OCI-LY7 (cell line): ENCODE measurements at regions not wholly inside any gene's neighbourhood (a gene's known extent, or its start where the extent isn't known, plus 50 kb on each side); places are given as distances from the start of the nearest gene placed in this dataset.
"Not testable (repeated sequence)": the region's sequence is repeated elsewhere in the genome, so short reads cannot be mapped to it uniquely, and the experiment has no call there.

Experiments used
- EZH2phosphoT487 ChIP-seq: fragments of 200-600 bp; sonication (generic); IDR thresholded peaks from 2 replicates; pipeline ENCODE4 v1.6.1; 2018; ENCODE audit warnings: low read depth, borderline replicate concordance, mild to moderate bottlenecking, mixed run types, antibody characterized with exemption, low read length, moderate library complexity, mixed read lengths
- TF ChIP-seq, protein P1 (sequence below): fragments of 200-600 bp; sonication (generic); conservative IDR thresholded peaks from 2 replicates; pipeline ENCODE4 v1.5.1; 2014; ENCODE audit warnings: mild to moderate bottlenecking, antibody characterized with exemption, low read length, moderate library complexity, mixed read lengths

DNA sequence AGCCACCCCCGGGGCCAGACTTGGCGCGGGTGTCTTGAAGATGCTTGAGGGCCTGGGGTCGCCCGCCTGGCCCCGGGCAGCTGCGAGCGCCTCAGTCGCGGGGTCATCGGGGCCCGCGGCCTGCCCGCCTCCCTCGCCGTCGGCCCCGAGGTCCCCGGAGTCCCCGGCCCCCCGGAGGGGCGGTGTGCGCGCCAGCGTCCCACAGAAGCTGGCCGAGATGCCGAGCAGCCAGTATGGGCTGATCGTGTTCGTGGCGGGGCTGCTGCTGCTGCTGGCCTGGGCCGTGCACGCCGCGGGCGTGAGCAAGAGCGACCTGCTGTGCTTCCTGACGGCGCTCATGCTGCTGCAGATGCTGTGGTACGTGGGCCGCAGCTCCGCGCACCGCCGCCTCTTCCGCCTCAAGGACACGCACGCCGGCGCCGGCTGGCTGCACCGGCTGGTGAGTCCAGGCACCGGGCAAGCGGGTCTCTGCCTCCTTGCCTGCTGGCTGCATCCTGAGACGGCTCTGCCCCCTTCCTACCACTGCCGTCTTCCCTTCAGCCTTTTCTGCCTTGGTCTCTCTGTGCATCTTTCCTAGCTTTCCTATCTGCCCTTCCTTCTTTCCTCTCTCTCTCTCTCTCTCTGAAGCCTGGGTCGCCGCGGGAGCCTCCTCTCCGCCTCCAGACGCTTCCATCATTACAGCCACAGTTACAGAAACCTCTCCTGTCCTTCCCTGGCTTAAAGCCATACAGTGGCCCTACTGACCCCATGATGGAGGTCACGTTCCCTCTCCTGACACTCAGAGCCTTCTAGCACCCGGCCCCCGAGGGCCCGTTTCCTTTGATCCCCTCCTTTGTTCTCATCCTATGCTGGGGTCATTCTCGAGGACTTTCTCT lies 2898.2 kb downstream of the RPIA start:
- TF ChIP-seq, protein P1, sequence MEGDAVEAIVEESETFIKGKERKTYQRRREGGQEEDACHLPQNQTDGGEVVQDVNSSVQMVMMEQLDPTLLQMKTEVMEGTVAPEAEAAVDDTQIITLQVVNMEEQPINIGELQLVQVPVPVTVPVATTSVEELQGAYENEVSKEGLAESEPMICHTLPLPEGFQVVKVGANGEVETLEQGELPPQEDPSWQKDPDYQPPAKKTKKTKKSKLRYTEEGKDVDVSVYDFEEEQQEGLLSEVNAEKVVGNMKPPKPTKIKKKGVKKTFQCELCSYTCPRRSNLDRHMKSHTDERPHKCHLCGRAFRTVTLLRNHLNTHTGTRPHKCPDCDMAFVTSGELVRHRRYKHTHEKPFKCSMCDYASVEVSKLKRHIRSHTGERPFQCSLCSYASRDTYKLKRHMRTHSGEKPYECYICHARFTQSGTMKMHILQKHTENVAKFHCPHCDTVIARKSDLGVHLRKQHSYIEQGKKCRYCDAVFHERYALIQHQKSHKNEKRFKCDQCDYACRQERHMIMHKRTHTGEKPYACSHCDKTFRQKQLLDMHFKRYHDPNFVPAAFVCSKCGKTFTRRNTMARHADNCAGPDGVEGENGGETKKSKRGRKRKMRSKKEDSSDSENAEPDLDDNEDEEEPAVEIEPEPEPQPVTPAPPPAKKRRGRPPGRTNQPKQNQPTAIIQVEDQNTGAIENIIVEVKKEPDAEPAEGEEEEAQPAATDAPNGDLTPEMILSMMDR: not testable (repeated sequence)
- not testable (repeated sequence) for TF ChIP-seq EZH2phosphoT487
